Vagina (tissue), 2 donors: ENCODE measurements at regions not wholly inside any gene's neighbourhood (a gene's known extent, or its start where the extent isn't known, plus 50 kb on each side); places are given as distances from the start of the nearest gene placed in this dataset.

Source experiments
- DNase-seq, 2 donors: peaks; one replicate each; pipeline ENCODE4 v3.0.0-alpha.2; 2017; ENCODE audit errors: extremely low spot score in 2 of 2
- H3K27ac ChIP-seq: fragments of 200-600 bp; sonication (generic); one replicate; pipeline ENCODE4 v1.5.1; 2019
- H3K27me3 ChIP-seq: fragments of 200-600 bp; sonication (generic); one replicate; pipeline ENCODE4 v1.5.1; 2019
- H3K36me3 ChIP-seq, 2 donors: fragments of 200-600 bp; sonication (generic); one replicate each; pipeline ENCODE4 v1.5.1; 2017 to 2019
- H3K4me1 ChIP-seq: fragments of 200-600 bp; sonication (generic); one replicate; pipeline ENCODE4 v1.5.1; 2019
- H3K4me3 ChIP-seq, 2 donors: fragments of 200-600 bp; sonication (generic); 1 replicate in 1 of 2; 2 replicates in 1 of 2; pipeline ENCODE4 v1.5.1; 2016 to 2019
- H3K9me3 ChIP-seq: fragments of 200-600 bp; sonication (generic); one replicate; pipeline ENCODE4 v1.5.1; 2019
- CTCF ChIP-seq, 3 experiments: fragments of 450-650 bp in 2 of 3; fragments of 200-600 bp in 1 of 3; sonication (generic) in 1 of 3; IDR thresholded peaks; one replicate each; pipeline ENCODE4 v1.5.1; 2017 to 2019; ENCODE audit warnings: antibody characterized with exemption in 3 of 3, mild to moderate bottlenecking in 2 of 3, moderate library complexity in 2 of 3
- POLR2A ChIP-seq, 2 donors: fragments of 450-650 bp; IDR thresholded peaks; one replicate each; pipeline ENCODE4 v1.6.1; 2017; ENCODE audit warnings: antibody characterized with exemption in 2 of 2, mild to moderate bottlenecking in 2 of 2, moderate library complexity in 2 of 2
- POLR2AphosphoS5 ChIP-seq, 2 donors: sonication (generic); formaldehyde crosslinking; IDR thresholded peaks; one replicate each; pipeline ENCODE4 v1.9.0; 2017; ENCODE audit warnings: antibody characterized with exemption in 2 of 2, mild to moderate bottlenecking in 2 of 2, low read depth in 1 of 2; ENCODE audit not compliant: insufficient read depth in 1 of 2
- intact Hi-C: fragments of 100-400 bp; cut with DNase I; formaldehyde crosslinking; loops from one replicate; pipeline ENCODE4 v1.15.1; 2023

GRCh38 chr3:110816008-110816407 is 255.6 kb upstream of the NECTIN3 start:
- no peak for DNase-seq
- H3K36me3 ChIP-seq: no peaks in the 10 kb centered on the region
- TF ChIP-seq CTCF (IDR thresholded peaks at IDR 0.05) (no peak), POLR2AphosphoS5 (IDR thresholded peaks at IDR 0.05; ENCODE audit: insufficient read depth in 1 of 2, low read depth in 1 of 2) (no peak), POLR2A (IDR thresholded peaks at IDR 0.05) (no peak)
- no peaks in the 10 kb centered on the region for H3K4me1 ChIP-seq
- H3K27me3 ChIP-seq: no peaks in the 10 kb centered on the region
- no peak overlapping the region for H3K27ac ChIP-seq
- no peak overlapping the region for H3K4me3 ChIP-seq
- intact Hi-C loops: no loop called here
- H3K9me3 ChIP-seq: no peaks in the 10 kb centered on the region

- Histone ChIP-seq H3K4me1 (no peaks in the 10 kb centered on the region), H3K27me3 (no peaks in the 10 kb centered on the region), H3K36me3 (no peaks in the 10 kb centered on the region), H3K9me3 (no peaks in the 10 kb centered on the region), H3K4me3 (no peak overlapping the region), H3K27ac (no peak overlapping the region)
- intact Hi-C loops: loop anchor here (5.0 kb wide), 1 partner anchor 1759 kb away; no protein-coding TSS in a partner anchor
- no peak for DNase-seq
- no peak for TF ChIP-seq CTCF (IDR thresholded peaks at IDR 0.05)
- no peak for TF ChIP-seq POLR2AphosphoS5 (IDR thresholded peaks at IDR 0.05; ENCODE audit: insufficient read depth in 1 of 2, low read depth in 1 of 2)
- no peak for TF ChIP-seq POLR2A (IDR thresholded peaks at IDR 0.05)
Observed at GRCh38 chr3:110821586-110821985, 250.0 kb upstream of the NECTIN3 start.

GRCh38 chr3:110822971-110823370 is 248.6 kb upstream of the NECTIN3 start:
- Histone ChIP-seq H3K9me3 (no peaks in the 10 kb centered on the region), H3K4me3 (no peak overlapping the region), H3K4me1 (no peaks in the 10 kb centered on the region), H3K27me3 (no peaks in the 10 kb centered on the region), H3K27ac (no peak overlapping the region), H3K36me3 (no peaks in the 10 kb centered on the region)
- intact Hi-C loops: loop anchor here (5.0 kb wide), 1 partner anchor 1761 kb away; no protein-coding TSS in a partner anchor
- DNase-seq: no peak
- no peak for TF ChIP-seq POLR2A (IDR thresholded peaks at IDR 0.05)
- TF ChIP-seq CTCF (IDR thresholded peaks at IDR 0.05): no peak
- no peak for TF ChIP-seq POLR2AphosphoS5 (IDR thresholded peaks at IDR 0.05; ENCODE audit: insufficient read depth in 1 of 2, low read depth in 1 of 2)

- Histone ChIP-seq H3K9me3 (no peaks in the 10 kb centered on the region), H3K36me3 (no peaks in the 10 kb centered on the region), H3K4me3 (no peak overlapping the region), H3K27ac (no peak overlapping the region), H3K4me1 (no peaks in the 10 kb centered on the region), H3K27me3 (no peaks in the 10 kb centered on the region)
- TF ChIP-seq CTCF (IDR thresholded peaks at IDR 0.05): no peak
- no peak for TF ChIP-seq POLR2A (IDR thresholded peaks at IDR 0.05)
- TF ChIP-seq POLR2AphosphoS5 (IDR thresholded peaks at IDR 0.05; ENCODE audit: insufficient read depth in 1 of 2, low read depth in 1 of 2): no peak
- intact Hi-C loops: no loop called here
- DNase-seq: no peak
Observed at GRCh38 chr3:110846971-110847370, 224.6 kb upstream of the NECTIN3 start.

GRCh38 chr3:110849064-110849463 is 222.6 kb upstream of the NECTIN3 start:
- H3K27ac ChIP-seq: no peak overlapping the region
- H3K9me3 ChIP-seq: no peaks in the 10 kb centered on the region
- no peaks in the 10 kb centered on the region for H3K36me3 ChIP-seq
- no peaks in the 10 kb centered on the region for H3K4me1 ChIP-seq
- DNase-seq: no peak
- TF ChIP-seq POLR2AphosphoS5 (IDR thresholded peaks at IDR 0.05; ENCODE audit: insufficient read depth in 1 of 2, low read depth in 1 of 2) (no peak), POLR2A (IDR thresholded peaks at IDR 0.05) (no peak), CTCF (IDR thresholded peaks at IDR 0.05) (no peak)
- no peak overlapping the region for H3K4me3 ChIP-seq
- intact Hi-C loops: no loop called here
- H3K27me3 ChIP-seq: no peaks in the 10 kb centered on the region
